Mucosa of descending colon (tissue), 3 donors: ENCODE measurements at regions not wholly inside any gene's neighbourhood (a gene's known extent, or its start where the extent isn't known, plus 50 kb on each side); places are given as distances from the start of the nearest gene placed in this dataset.
A peak's percentile ranks its signal among the peaks of the same experiment; 100 is the strongest.

ENCODE experiments used
- ATAC-seq: fragments of 200-7000 bp; cut with Tn5 transposase; one replicate; pipeline ENCODE4 v1.9.1; 2020; ENCODE audit warnings: mild to moderate bottlenecking, moderate library complexity
- DNase-seq, 3 donors: peaks; one replicate each; pipeline ENCODE4 v3.0.0-alpha.2; 2020
- H3K36me3 ChIP-seq: fragments of 200-600 bp; one replicate; pipeline ENCODE4 v1.8.0; 2021; ENCODE audit warnings: low read depth, mild to moderate bottlenecking
- H3K4me1 ChIP-seq: fragments of 200-600 bp; one replicate; pipeline ENCODE4 v1.8.0; 2021; ENCODE audit warnings: low read depth, mild to moderate bottlenecking
- H3K4me3 ChIP-seq: fragments of 200-600 bp; one replicate; pipeline ENCODE4 v1.8.0; 2021; ENCODE audit warnings: mild to moderate bottlenecking
- H3K9me3 ChIP-seq: fragments of 200-600 bp; one replicate; pipeline ENCODE4 v1.8.0; 2021; ENCODE audit warnings: mild to moderate bottlenecking
- CTCF ChIP-seq: fragments of 200-600 bp; IDR thresholded peaks from one replicate; pipeline ENCODE4 v1.8.0; 2022; ENCODE audit warnings: antibody characterized with exemption, mild to moderate bottlenecking
- intact Hi-C, 2 donors: fragments of 100-400 bp; cut with DNase I in 1 of 2; cut with micrococcal nuclease in 1 of 2; formaldehyde crosslinking; loops; one replicate each; pipeline versions ENCODE4 v1.11.0 to v1.11.1; 2022; cut with DNase I, micrococcal nuclease
- donor health status: DM: no; HTN: no; CAD: no; lungs with moderate emphysema.
- donor health status: DM: no; HTN: no; CAD: no.
- donor health status: DM: no; HTN: yes; CAD: no.

GRCh38 chr6:77371748-77372147 is 91.5 kb downstream of the HTR1B start:
- H3K9me3 ChIP-seq: no peaks in the 10 kb centered on the region
- no peak for ATAC-seq
- no peak for TF ChIP-seq CTCF
- H3K36me3 ChIP-seq: no peaks in the 10 kb centered on the region
- no peak for DNase-seq
- no peaks in the 10 kb centered on the region for H3K4me1 ChIP-seq
- intact Hi-C loops: no loop called here
- H3K4me3 ChIP-seq: no peak overlapping the region

- DNase-seq (peak; percentile 23 to 56 (median 51)), ATAC-seq (peak; percentile 51)
- no peak for TF ChIP-seq CTCF
Measured at GRCh38 chr6:77368660-77369313, 94.5 kb downstream of the HTR1B start.

GRCh38 chr6:77366798-77367197 is 96.5 kb downstream of the HTR1B start:
- H3K4me3 ChIP-seq: no peak overlapping the region
- H3K9me3 ChIP-seq: peaks cover 3% of the 10 kb centered on the region
- ATAC-seq (no peak), DNase-seq (no peak)
- no peak for TF ChIP-seq CTCF
- intact Hi-C loops: no loop called here
- no peaks in the 10 kb centered on the region for H3K36me3 ChIP-seq
- H3K4me1 ChIP-seq: no peaks in the 10 kb centered on the region

More at GRCh38 chr6:77368660-77369313, 94.5 kb downstream of the HTR1B start:
- intact Hi-C loops: no loop called here
- H3K9me3 ChIP-seq: no peaks in the 10 kb centered on the region
- no peaks in the 10 kb centered on the region for H3K4me1 ChIP-seq
- no peaks in the 10 kb centered on the region for H3K36me3 ChIP-seq
- no peak overlapping the region for H3K4me3 ChIP-seq

GRCh38 chr6:77363702-77364101 is 99.6 kb downstream of the HTR1B start:
- H3K4me1 ChIP-seq: no peaks in the 10 kb centered on the region
- no peaks in the 10 kb centered on the region for H3K36me3 ChIP-seq
- no peak for ATAC-seq
- intact Hi-C loops: no loop called here
- H3K4me3 ChIP-seq: no peak overlapping the region
- DNase-seq: no peak
- TF ChIP-seq CTCF: no peak
- H3K9me3 ChIP-seq: peaks cover 3% of the 10 kb centered on the region

- Histone ChIP-seq H3K9me3 (peaks cover 3% of the 10 kb centered on the region), H3K4me1 (no peaks in the 10 kb centered on the region), H3K36me3 (no peaks in the 10 kb centered on the region), H3K4me3 (no peak overlapping the region)
- DNase-seq (no peak), ATAC-seq (no peak)
- intact Hi-C loops: no loop called here
- no peak for TF ChIP-seq CTCF
Measured at GRCh38 chr6:77362055-77362454, 101.2 kb downstream of the HTR1B start.

- no peak for ATAC-seq
- Histone ChIP-seq H3K36me3 (no peaks in the 10 kb centered on the region), H3K4me1 (no peaks in the 10 kb centered on the region), H3K4me3 (no peak overlapping the region), H3K9me3 (peaks cover 3% of the 10 kb centered on the region)
- intact Hi-C loops: no loop called here
- TF ChIP-seq CTCF: no peak
- no peak for DNase-seq
Measured at GRCh38 chr6:77361018-77361417, 102.3 kb downstream of the HTR1B start.
